ENCODE measurements at regions not wholly inside any gene's neighbourhood (a gene's known extent, or its start where the extent isn't known, plus 50 kb on each side); places are given as distances from the start of the nearest gene placed in this dataset.
"Not testable (repeated sequence)": the region's sequence is repeated elsewhere in the genome, so short reads cannot be mapped to it uniquely, and the experiment has no call there.

DNA sequence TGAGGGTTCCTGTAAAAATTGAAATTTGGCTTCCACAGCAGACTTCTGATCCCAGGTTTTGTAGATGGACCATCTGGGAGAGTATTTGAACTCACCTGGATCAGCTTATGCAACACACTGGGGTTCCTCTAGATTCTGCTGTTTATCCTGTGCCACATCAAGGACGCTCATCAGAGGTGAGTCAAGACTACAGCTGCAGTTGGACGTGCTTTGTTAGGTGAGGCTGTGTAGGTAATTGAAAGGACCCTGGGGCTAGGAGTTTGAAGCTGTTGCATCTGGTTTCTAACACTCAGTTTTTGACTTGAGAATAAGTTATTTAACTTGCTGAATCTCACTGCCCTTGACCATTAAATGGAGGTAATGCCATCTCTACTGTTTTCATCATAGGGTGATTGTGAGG is 394.2 kb downstream of the EDEM1 start:
- no peak overlapping the region for H3K27ac ChIP-seq
- H3K36me3 ChIP-seq: no peaks in the 10 kb centered on the region
- no peaks in the 10 kb centered on the region for H3K4me1 ChIP-seq (ENCODE audit: control insufficient read depth in 1 of 2, low read depth in 2 of 2)
- no peaks in the 10 kb centered on the region for H3K9me3 ChIP-seq
- DNase-seq (ENCODE audit: low spot score) (no peak), ATAC-seq (ENCODE audit: insufficient number of reproducible peaks, low FRiP score, low read depth) (no peak)
- TF ChIP-seq, protein P1, sequence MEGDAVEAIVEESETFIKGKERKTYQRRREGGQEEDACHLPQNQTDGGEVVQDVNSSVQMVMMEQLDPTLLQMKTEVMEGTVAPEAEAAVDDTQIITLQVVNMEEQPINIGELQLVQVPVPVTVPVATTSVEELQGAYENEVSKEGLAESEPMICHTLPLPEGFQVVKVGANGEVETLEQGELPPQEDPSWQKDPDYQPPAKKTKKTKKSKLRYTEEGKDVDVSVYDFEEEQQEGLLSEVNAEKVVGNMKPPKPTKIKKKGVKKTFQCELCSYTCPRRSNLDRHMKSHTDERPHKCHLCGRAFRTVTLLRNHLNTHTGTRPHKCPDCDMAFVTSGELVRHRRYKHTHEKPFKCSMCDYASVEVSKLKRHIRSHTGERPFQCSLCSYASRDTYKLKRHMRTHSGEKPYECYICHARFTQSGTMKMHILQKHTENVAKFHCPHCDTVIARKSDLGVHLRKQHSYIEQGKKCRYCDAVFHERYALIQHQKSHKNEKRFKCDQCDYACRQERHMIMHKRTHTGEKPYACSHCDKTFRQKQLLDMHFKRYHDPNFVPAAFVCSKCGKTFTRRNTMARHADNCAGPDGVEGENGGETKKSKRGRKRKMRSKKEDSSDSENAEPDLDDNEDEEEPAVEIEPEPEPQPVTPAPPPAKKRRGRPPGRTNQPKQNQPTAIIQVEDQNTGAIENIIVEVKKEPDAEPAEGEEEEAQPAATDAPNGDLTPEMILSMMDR (IDR thresholded peaks at IDR 0.05): no peak
- no peak overlapping the region for H3K4me3 ChIP-seq
- H3K27me3 ChIP-seq (replicated peaks; ENCODE audit: insufficient read depth): no peaks in the 10 kb centered on the region

DNA sequence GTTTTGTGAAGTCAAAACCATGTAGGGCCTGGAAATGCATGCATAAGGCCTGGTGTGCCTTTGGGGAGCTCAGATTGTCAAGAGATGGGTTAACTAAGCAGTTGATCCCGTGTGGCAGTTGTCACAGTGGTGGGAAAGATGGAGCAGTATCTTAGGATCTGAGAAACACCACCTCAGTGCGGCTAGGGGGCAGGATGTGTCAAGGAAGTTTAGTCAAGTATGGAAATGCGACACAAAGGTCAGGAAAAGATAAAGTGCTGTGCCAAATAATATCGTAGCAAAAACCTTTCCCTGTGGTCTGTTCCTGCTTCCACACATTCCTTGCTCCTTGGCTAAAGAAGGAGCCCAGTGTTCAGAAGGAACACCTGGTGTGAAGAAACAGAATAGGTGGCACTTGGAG is 396.4 kb downstream of the EDEM1 start:
- Histone ChIP-seq H3K27me3 (replicated peaks; ENCODE audit: insufficient read depth) (no peaks in the 10 kb centered on the region), H3K27ac (no peak overlapping the region), H3K4me1 (ENCODE audit: control insufficient read depth in 1 of 2, low read depth in 2 of 2) (no peaks in the 10 kb centered on the region), H3K4me3 (no peak overlapping the region), H3K36me3 (no peaks in the 10 kb centered on the region), H3K9me3 (no peaks in the 10 kb centered on the region)
- ATAC-seq (ENCODE audit: insufficient number of reproducible peaks, low FRiP score, low read depth) (no peak), DNase-seq (ENCODE audit: low spot score) (no peak)
- TF ChIP-seq, protein P1 (IDR thresholded peaks at IDR 0.05): no peak

DNA sequence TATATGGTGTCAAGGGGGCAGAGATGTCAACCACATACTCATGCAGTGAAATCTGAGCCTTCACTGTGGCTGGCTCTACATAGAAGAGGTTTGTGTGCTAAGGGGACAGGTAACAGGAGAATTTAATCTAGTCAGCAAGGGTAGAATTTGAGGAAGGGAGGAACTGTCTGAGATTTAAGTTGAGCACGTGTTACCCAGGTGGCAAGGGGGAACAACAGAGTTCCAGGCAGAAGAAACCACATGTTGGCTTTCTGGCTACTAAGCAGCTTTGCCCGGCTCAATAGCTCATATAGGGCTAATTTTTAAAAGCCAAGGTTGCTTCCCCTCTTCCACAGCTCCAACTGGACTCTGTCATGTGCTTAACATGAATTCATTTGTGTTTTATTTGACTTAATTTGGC is 397.6 kb downstream of the EDEM1 start:
- H3K36me3 ChIP-seq: no peaks in the 10 kb centered on the region
- H3K4me1 ChIP-seq (ENCODE audit: control insufficient read depth in 1 of 2, low read depth in 2 of 2): no peaks in the 10 kb centered on the region
- ATAC-seq (ENCODE audit: insufficient number of reproducible peaks, low FRiP score, low read depth) (no peak), DNase-seq (ENCODE audit: low spot score) (no peak)
- H3K27me3 ChIP-seq (replicated peaks; ENCODE audit: insufficient read depth): no peaks in the 10 kb centered on the region
- H3K27ac ChIP-seq: no peak overlapping the region
- TF ChIP-seq, protein P1 (IDR thresholded peaks at IDR 0.05): no peak
- no peak overlapping the region for H3K4me3 ChIP-seq
- H3K9me3 ChIP-seq: no peaks in the 10 kb centered on the region

DNA sequence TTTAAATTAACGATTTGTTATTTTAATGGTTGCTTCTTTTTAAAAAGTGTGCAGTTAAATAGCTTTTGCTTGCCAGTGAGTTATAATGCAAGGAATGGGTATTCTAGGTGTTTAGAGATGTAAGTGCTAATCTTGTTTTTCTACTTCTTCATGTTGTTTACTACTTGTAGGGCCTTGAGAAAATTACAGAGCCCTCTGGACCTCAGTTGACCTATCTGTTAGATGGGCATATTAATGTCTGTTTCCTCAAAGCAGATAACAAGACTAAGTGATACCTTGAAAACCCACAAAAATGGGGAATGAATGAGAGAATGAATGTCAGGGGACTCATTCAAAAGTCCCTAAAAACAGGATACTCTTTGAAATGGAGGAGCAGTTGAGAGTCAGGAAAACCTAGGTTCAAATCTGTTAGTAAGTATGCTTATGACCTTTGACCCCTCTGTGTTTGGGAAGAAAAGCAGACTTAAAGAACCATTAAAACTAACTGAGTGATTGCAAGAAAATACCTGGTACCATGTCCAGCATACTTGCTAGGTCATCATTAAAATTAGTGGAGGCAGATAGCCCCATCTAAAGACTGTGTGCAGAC is 419.5 kb downstream of the EDEM1 start:
- TF ChIP-seq, protein P1 (IDR thresholded peaks at IDR 0.05): no peak
- peaks cover 4% of the 10 kb centered on the region for H3K9me3 ChIP-seq
- no peaks in the 10 kb centered on the region for H3K36me3 ChIP-seq
- no peaks in the 10 kb centered on the region for H3K27me3 ChIP-seq (replicated peaks; ENCODE audit: insufficient read depth)
- no peak overlapping the region for H3K4me3 ChIP-seq
- no peaks in the 10 kb centered on the region for H3K4me1 ChIP-seq (ENCODE audit: control insufficient read depth in 1 of 2, low read depth in 2 of 2)
- DNase-seq (ENCODE audit: low spot score): no peak
- no peak overlapping the region for H3K27ac ChIP-seq
- ATAC-seq (ENCODE audit: insufficient number of reproducible peaks, low FRiP score, low read depth): no peak

DNA sequence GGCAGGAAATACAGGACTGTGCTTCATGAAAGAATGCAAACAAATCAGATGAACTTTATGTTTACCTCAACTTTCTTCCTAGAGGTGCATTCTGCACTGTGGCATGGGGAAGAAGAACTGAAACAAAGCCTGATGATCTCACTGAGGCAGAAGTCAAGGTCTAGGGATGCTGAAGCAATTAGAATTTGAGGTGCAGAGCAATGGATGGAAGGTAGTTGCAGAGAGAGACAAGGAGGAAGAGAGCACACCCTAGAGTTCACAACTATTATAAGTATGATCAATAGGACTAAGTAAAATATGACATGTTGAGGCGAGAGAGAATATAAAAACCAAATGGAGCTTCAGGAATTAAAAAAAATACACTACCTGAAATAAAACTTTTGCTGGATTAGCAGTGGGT is 420.1 kb downstream of the EDEM1 start:
- TF ChIP-seq, protein P1 (IDR thresholded peaks at IDR 0.05): no peak
- Histone ChIP-seq H3K4me1 (ENCODE audit: control insufficient read depth in 1 of 2, low read depth in 2 of 2) (no peaks in the 10 kb centered on the region), H3K27ac (no peak overlapping the region), H3K9me3 (peaks cover 4% of the 10 kb centered on the region), H3K4me3 (no peak overlapping the region), H3K27me3 (replicated peaks; ENCODE audit: insufficient read depth) (no peaks in the 10 kb centered on the region), H3K36me3 (no peaks in the 10 kb centered on the region)
- DNase-seq (ENCODE audit: low spot score): no peak
- no peak for ATAC-seq (ENCODE audit: insufficient number of reproducible peaks, low FRiP score, low read depth)

DNA sequence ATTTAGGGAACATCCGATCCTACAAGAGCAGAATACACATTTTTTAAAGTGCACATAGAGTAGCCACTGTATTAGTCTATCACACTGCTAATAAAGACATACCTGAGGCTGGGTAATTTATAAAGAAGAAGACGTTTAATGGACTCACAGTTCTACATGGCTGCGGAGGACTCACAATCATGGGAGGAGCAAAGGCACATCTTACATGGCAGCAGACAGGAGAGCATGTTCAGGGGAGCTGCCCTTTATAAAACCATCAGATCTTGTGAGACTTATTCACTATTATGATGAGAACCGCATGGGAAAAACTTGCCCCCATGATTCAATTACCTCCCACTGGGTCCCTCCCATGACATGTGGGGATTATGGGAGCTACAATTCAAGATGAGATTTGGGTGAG is 421.5 kb downstream of the EDEM1 start:
- not testable (repeated sequence) for ATAC-seq (ENCODE audit: insufficient number of reproducible peaks, low FRiP score, low read depth); H3K27me3 ChIP-seq (replicated peaks; ENCODE audit: insufficient read depth); H3K27ac ChIP-seq; H3K4me3 ChIP-seq; H3K36me3 ChIP-seq; DNase-seq (ENCODE audit: low spot score); H3K9me3 ChIP-seq; H3K4me1 ChIP-seq (ENCODE audit: control insufficient read depth in 1 of 2, low read depth in 2 of 2)
